ENCODE measurements at regions not wholly inside any gene's neighbourhood (a gene's known extent, or its start where the extent isn't known, plus 50 kb on each side); places are given as distances from the start of the nearest gene placed in this dataset.

GRCh38 chr2:125168442-125168841 is 1143.4 kb downstream of the CNTNAP5 start:
- no peaks in the 10 kb centered on the region for H3F3A ChIP-seq (ENCODE audit: insufficient read depth, low read length)
- no peak overlapping the region for H3K27ac ChIP-seq (ENCODE audit: low read depth, low read length, poor library complexity, severe bottlenecking)
- no peak overlapping the region for H3K9ac ChIP-seq (ENCODE audit: low read length)
- no peaks in the 10 kb centered on the region for H4K20me1 ChIP-seq (ENCODE audit: insufficient read depth, low read length)
- H3K27me3 ChIP-seq (ENCODE audit: insufficient read depth, low read length): no peaks in the 10 kb centered on the region
- no peaks in the 10 kb centered on the region for H3K79me2 ChIP-seq (ENCODE audit: insufficient read depth, low read length)
- TF ChIP-seq CTCF (IDR thresholded peaks at IDR 0.05; ENCODE audit: low read length) (no peak), EZH2 (IDR thresholded peaks at IDR 0.05; ENCODE audit: borderline replicate concordance, low read length) (no peak)
- no peak overlapping the region for H2AFZ ChIP-seq (ENCODE audit: low read length)
- H3K4me1 ChIP-seq (ENCODE audit: insufficient read depth, low read length, severe bottlenecking): no peaks in the 10 kb centered on the region
- no peaks in the 10 kb centered on the region for H3K36me3 ChIP-seq (ENCODE audit: insufficient read depth, low read length)
- no peak overlapping the region for H3K4me3 ChIP-seq (ENCODE audit: low read depth, low read length, poor library complexity, severe bottlenecking)
- no peaks in the 10 kb centered on the region for H3K9me3 ChIP-seq (ENCODE audit: low read length)
- H3K9me2 ChIP-seq (ENCODE audit: low read depth, low read length): no peaks in the 10 kb centered on the region
- no peak overlapping the region for H3K4me2 ChIP-seq (ENCODE audit: low read length)

GRCh38 chr2:125169022-125169763 is 1144.1 kb downstream of the CNTNAP5 start:
- H3K4me3 ChIP-seq (ENCODE audit: low read depth, low read length, poor library complexity, severe bottlenecking): no peak overlapping the region
- no peak overlapping the region for H3K9ac ChIP-seq (ENCODE audit: low read length)
- no peaks in the 10 kb centered on the region for H3F3A ChIP-seq (ENCODE audit: insufficient read depth, low read length)
- no peak overlapping the region for H2AFZ ChIP-seq (ENCODE audit: low read length)
- H3K27me3 ChIP-seq (ENCODE audit: insufficient read depth, low read length): no peaks in the 10 kb centered on the region
- H3K9me3 ChIP-seq (ENCODE audit: low read length): no peaks in the 10 kb centered on the region
- TF ChIP-seq EZH2 (IDR thresholded peaks at IDR 0.05; ENCODE audit: borderline replicate concordance, low read length): no peak
- H3K4me2 ChIP-seq (ENCODE audit: low read length): no peak overlapping the region
- no peaks in the 10 kb centered on the region for H3K4me1 ChIP-seq (ENCODE audit: insufficient read depth, low read length, severe bottlenecking)
- H3K36me3 ChIP-seq (ENCODE audit: insufficient read depth, low read length): no peaks in the 10 kb centered on the region
- H3K79me2 ChIP-seq (ENCODE audit: insufficient read depth, low read length): no peaks in the 10 kb centered on the region
- H3K27ac ChIP-seq (ENCODE audit: low read depth, low read length, poor library complexity, severe bottlenecking): no peak overlapping the region
- no peaks in the 10 kb centered on the region for H3K9me2 ChIP-seq (ENCODE audit: low read depth, low read length)
- no peaks in the 10 kb centered on the region for H4K20me1 ChIP-seq (ENCODE audit: insufficient read depth, low read length)

GRCh38 chr2:125169764-125170146 is 1144.7 kb downstream of the CNTNAP5 start:
- no peak overlapping the region for H2AFZ ChIP-seq (ENCODE audit: low read length)
- TF ChIP-seq CTCF (IDR thresholded peaks at IDR 0.05; ENCODE audit: low read length) (no peak), EZH2 (IDR thresholded peaks at IDR 0.05; ENCODE audit: borderline replicate concordance, low read length) (no peak)
- H3K4me2 ChIP-seq (ENCODE audit: low read length): no peak overlapping the region
- H3K9ac ChIP-seq (ENCODE audit: low read length): no peak overlapping the region
- H3K4me1 ChIP-seq (ENCODE audit: insufficient read depth, low read length, severe bottlenecking): no peaks in the 10 kb centered on the region
- no peaks in the 10 kb centered on the region for H3K9me2 ChIP-seq (ENCODE audit: low read depth, low read length)
- no peaks in the 10 kb centered on the region for H3K27me3 ChIP-seq (ENCODE audit: insufficient read depth, low read length)
- H3F3A ChIP-seq (ENCODE audit: insufficient read depth, low read length): no peaks in the 10 kb centered on the region
- no peaks in the 10 kb centered on the region for H3K79me2 ChIP-seq (ENCODE audit: insufficient read depth, low read length)
- no peaks in the 10 kb centered on the region for H3K36me3 ChIP-seq (ENCODE audit: insufficient read depth, low read length)
- no peaks in the 10 kb centered on the region for H4K20me1 ChIP-seq (ENCODE audit: insufficient read depth, low read length)
- H3K27ac ChIP-seq (ENCODE audit: low read depth, low read length, poor library complexity, severe bottlenecking): no peak overlapping the region
- H3K9me3 ChIP-seq (ENCODE audit: low read length): no peaks in the 10 kb centered on the region
- no peak overlapping the region for H3K4me3 ChIP-seq (ENCODE audit: low read depth, low read length, poor library complexity, severe bottlenecking)

- Histone ChIP-seq H4K20me1 (ENCODE audit: insufficient read depth, low read length) (no peaks in the 10 kb centered on the region), H3K9me3 (ENCODE audit: low read length) (no peaks in the 10 kb centered on the region), H2AFZ (ENCODE audit: low read length) (no peak overlapping the region), H3F3A (ENCODE audit: insufficient read depth, low read length) (no peaks in the 10 kb centered on the region), H3K27ac (ENCODE audit: low read depth, low read length, poor library complexity, severe bottlenecking) (no peak overlapping the region), H3K9ac (ENCODE audit: low read length) (no peak overlapping the region), H3K4me2 (ENCODE audit: low read length) (no peak overlapping the region), H3K27me3 (ENCODE audit: insufficient read depth, low read length) (no peaks in the 10 kb centered on the region), H3K4me3 (ENCODE audit: low read depth, low read length, poor library complexity, severe bottlenecking) (no peak overlapping the region), H3K4me1 (ENCODE audit: insufficient read depth, low read length, severe bottlenecking) (no peaks in the 10 kb centered on the region), H3K9me2 (ENCODE audit: low read depth, low read length) (no peaks in the 10 kb centered on the region), H3K36me3 (ENCODE audit: insufficient read depth, low read length) (no peaks in the 10 kb centered on the region), H3K79me2 (ENCODE audit: insufficient read depth, low read length) (no peaks in the 10 kb centered on the region)
- TF ChIP-seq EZH2 (IDR thresholded peaks at IDR 0.05; ENCODE audit: borderline replicate concordance, low read length) (no peak), CTCF (IDR thresholded peaks at IDR 0.05; ENCODE audit: low read length) (no peak)
Measured at GRCh38 chr2:125172181-125172580, 1147.1 kb downstream of the CNTNAP5 start.
